HG02884 (cell line): ENCODE measurements at regions not wholly inside any gene's neighbourhood (a gene's known extent, or its start where the extent isn't known, plus 50 kb on each side); places are given as distances from the start of the nearest gene placed in this dataset.

Source experiments
- ATAC-seq: cut with Tn5 transposase; IDR thresholded peaks from one replicate; pipeline ENCODE4 v1.9.1; 2021; ENCODE audit warnings: mild to moderate bottlenecking, moderate library complexity; ENCODE audit not compliant: unreplicated experiment

GRCh38 chr6:170136541-170137175 is 154.2 kb downstream of the DLL1 start:
- no peak for ATAC-seq

- ATAC-seq = no peak
Measured at GRCh38 chr6:170135821-170136471, 154.9 kb downstream of the DLL1 start.

- ATAC-seq = no peak
Measured at GRCh38 chr6:170135461-170135820, 155.4 kb downstream of the DLL1 start.

- no peak for ATAC-seq
Measured at GRCh38 chr6:170134471-170135440, 156.1 kb downstream of the DLL1 start.

- ATAC-seq = no peak
Measured at GRCh38 chr6:170134031-170134470, 156.8 kb downstream of the DLL1 start.

- no peak for ATAC-seq
Measured at GRCh38 chr6:170132561-170132991, 158.3 kb downstream of the DLL1 start.

- ATAC-seq = no peak
Measured at GRCh38 chr6:170132011-170132521, 158.8 kb downstream of the DLL1 start.

- no peak for ATAC-seq
Measured at GRCh38 chr6:170131351-170131750, 159.5 kb downstream of the DLL1 start.

- no peak for ATAC-seq
Measured at GRCh38 chr6:170130771-170131241, 160.1 kb downstream of the DLL1 start.

- no peak for ATAC-seq
Measured at GRCh38 chr6:170130201-170130621, 160.7 kb downstream of the DLL1 start.

- no peak for ATAC-seq
Measured at GRCh38 chr6:170129691-170130171, 161.1 kb downstream of the DLL1 start.

- no peak for ATAC-seq
Measured at GRCh38 chr6:170128811-170129681, 161.8 kb downstream of the DLL1 start.

- no peak for ATAC-seq
Measured at GRCh38 chr6:170128346-170128745, 162.5 kb downstream of the DLL1 start.

- ATAC-seq = no peak
Measured at GRCh38 chr6:170127151-170127550, 163.7 kb downstream of the DLL1 start.

- no peak for ATAC-seq
Measured at GRCh38 chr6:170125456-170126300, 165.2 kb downstream of the DLL1 start.

- no peak for ATAC-seq
Measured at GRCh38 chr6:170124836-170125235, 166.0 kb downstream of the DLL1 start.

GRCh38 chr6:170124150-170124549 is 166.7 kb downstream of the DLL1 start:
- ATAC-seq = no peak

- ATAC-seq = no peak
Measured at GRCh38 chr6:170122651-170123050, 168.2 kb downstream of the DLL1 start.
